ENCODE measurements at regions not wholly inside any gene's neighbourhood (a gene's known extent, or its start where the extent isn't known, plus 50 kb on each side); places are given as distances from the start of the nearest gene placed in this dataset.
"Not testable (repeated sequence)": the region's sequence is repeated elsewhere in the genome, so short reads cannot be mapped to it uniquely, and the experiment has no call there.

- no peak for ATAC-seq (ENCODE audit: poor library complexity)
- no peak for DNase-seq
- intact Hi-C loops (cut with DNase I) = no loop called here
Measured at GRCh38 chr3:11717301-11717700, 73.6 kb upstream of the VGLL4 start.

DNA sequence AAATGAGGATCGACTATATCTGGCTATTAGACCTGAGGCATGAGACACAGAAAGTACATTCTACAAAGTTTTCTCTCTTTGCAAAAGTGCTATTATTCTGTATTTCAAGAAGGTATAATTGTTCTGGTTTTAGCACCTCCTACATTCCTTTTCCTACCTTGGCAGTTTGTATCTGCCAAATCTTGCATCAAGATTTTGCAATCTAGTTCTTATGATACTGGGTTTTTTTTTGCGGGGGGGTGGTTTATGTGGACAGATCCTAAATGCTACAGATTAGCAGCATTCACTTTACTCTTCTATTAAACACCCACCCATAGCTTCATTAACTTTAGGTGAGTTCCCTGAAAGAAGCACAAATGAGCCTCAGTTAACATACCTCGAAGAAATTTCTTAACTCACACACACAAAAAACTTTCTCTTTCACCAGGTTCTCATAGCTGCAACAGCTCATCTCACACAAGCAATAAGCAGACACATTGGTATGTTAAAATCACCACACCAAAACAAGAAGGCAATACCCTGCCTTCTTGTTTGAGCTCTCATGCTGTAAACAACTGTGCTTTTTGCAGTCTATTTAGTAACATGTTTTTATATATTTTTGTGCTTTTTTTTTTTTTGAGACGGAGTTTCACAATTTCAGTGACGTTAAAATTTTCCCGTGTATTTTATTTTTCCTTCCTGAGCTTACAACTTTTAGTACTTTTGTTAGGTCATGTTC is 73.0 kb upstream of the VGLL4 start:
- DNase-seq = no peak
- ATAC-seq (ENCODE audit: poor library complexity) = no peak
- intact Hi-C loops (cut with DNase I) = no loop called here

DNA sequence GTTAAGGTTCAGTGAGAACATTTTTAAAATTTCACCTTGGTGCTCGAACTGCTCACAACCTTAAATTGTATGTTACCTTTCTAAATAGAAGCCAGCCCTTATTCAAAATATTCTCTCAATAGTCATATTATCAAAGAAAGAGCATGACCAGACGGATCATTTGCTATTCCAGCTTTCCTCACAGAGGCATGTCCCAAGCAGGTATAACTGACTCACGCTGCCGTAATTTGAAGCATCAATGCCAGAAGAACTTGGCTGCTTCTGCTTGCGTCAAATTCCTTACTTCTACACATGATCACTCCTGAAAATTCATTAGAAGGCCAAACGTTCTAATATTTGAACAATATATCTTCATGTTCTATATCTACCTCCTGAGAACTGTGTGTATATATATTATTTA is 69.5 kb upstream of the VGLL4 start:
- intact Hi-C loops (cut with DNase I) = no loop called here

GRCh38 chr3:11712646-11713045 is 68.9 kb upstream of the VGLL4 start:
- intact Hi-C loops (cut with DNase I) = no loop called here
- no peak for ATAC-seq (ENCODE audit: poor library complexity)

More for the DNA sequence above, 69.5 kb upstream of the VGLL4 start:
- no peak for DNase-seq
- ATAC-seq (ENCODE audit: poor library complexity) = no peak

GRCh38 chr3:11711876-11712275 is 68.2 kb upstream of the VGLL4 start:
- intact Hi-C loops (cut with DNase I) = no loop called here
- DNase-seq = no peak
- no peak for ATAC-seq (ENCODE audit: poor library complexity)

More at GRCh38 chr3:11712646-11713045, 68.9 kb upstream of the VGLL4 start:
- DNase-seq = no peak

- ATAC-seq (ENCODE audit: poor library complexity) (no peak), DNase-seq (no peak)
- intact Hi-C loops (cut with DNase I) = no loop called here
Measured at GRCh38 chr3:11709782-11710181, 66.1 kb upstream of the VGLL4 start.

DNA sequence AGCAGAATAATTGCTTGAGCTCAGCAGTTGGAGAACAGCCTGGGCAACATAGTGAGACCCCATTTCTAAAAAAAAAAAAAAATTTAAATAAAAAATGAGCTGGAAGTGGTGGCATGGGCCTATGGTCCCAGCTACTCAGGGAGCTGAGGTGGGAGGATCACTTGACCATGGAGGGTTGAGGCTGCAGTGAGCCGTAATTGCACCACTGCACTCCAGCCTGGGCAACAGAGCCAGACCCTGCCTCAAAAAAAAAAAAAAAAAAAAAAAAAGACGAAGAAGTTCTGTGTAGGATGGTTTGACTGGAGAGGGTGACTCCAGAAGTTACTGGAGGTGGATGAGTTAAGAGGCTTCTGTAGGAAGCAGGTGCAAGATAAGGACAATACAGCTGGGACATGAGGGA is 63.4 kb upstream of the VGLL4 start:
- DNase-seq; intact Hi-C loops (cut with DNase I); ATAC-seq (ENCODE audit: poor library complexity): not testable (repeated sequence)

DNA sequence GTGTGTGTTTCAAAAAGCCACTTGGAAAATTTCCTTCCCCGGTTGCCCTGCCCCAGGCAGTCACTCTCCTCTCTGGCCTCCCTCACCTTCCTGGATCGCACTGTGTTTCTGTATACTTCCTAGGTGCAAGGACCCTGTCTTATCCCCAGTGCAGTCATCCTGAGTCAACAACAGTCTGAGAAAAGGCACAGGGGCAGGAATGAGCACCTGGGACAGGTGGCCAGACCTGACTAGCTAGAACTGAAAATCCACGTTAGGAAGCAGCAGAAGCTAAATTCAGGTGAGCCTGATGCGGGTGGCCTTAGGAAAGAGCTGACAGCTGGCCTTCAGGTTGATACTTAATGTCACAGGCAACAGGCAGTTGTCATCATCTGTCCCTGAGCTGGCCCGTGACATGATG is 62.9 kb upstream of the VGLL4 start:
- no peak for DNase-seq
- no peak for ATAC-seq (ENCODE audit: poor library complexity)
- intact Hi-C loops (cut with DNase I) = no loop called here

DNA sequence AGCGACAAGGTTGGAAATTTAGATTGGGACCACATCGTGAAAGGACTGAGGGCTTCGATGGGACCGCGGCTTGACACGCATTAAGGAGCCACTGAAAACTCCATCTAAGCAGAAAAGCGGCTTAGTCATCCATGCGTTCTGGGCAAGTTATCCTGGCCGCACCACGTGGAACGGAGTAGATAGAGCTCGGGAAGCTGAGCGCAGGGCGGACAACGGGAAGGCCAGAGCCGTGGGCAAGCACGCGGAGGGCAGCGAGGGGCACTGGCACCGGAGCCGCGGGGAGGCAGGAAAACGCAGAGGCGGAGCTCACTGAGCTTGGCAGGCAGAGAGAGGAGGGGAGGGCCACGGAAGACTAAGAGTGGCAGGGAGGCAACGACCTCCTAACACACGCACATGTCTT is 61.3 kb upstream of the VGLL4 start:
- DNase-seq (no peak), ATAC-seq (ENCODE audit: poor library complexity) (no peak)
- intact Hi-C loops (cut with DNase I) = no loop called here

- DNase-seq = no peak
- ATAC-seq (ENCODE audit: poor library complexity) = no peak
- intact Hi-C loops (cut with DNase I) = no loop called here
Measured at GRCh38 chr3:11703146-11703545, 59.4 kb upstream of the VGLL4 start.

DNA sequence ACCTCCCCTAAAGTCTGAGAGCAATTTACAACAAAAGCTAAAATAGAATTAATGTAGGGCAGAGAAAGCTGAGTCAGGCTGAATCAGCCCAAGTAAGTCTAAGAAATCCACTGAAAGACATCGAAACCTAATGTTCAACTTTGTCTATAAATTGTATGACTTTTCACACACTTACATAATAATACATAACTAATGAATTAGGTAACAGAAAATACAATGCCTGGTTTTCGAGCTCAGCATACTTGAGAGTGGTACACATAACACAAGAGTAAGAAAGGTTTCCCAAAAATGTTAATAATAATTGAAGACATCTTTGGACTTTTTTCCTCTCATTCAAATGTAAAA is 55.3 kb upstream of the VGLL4 start:
- intact Hi-C loops (cut with DNase I) = no loop called here
- no peak for ATAC-seq (ENCODE audit: poor library complexity)
- DNase-seq = no peak

DNA sequence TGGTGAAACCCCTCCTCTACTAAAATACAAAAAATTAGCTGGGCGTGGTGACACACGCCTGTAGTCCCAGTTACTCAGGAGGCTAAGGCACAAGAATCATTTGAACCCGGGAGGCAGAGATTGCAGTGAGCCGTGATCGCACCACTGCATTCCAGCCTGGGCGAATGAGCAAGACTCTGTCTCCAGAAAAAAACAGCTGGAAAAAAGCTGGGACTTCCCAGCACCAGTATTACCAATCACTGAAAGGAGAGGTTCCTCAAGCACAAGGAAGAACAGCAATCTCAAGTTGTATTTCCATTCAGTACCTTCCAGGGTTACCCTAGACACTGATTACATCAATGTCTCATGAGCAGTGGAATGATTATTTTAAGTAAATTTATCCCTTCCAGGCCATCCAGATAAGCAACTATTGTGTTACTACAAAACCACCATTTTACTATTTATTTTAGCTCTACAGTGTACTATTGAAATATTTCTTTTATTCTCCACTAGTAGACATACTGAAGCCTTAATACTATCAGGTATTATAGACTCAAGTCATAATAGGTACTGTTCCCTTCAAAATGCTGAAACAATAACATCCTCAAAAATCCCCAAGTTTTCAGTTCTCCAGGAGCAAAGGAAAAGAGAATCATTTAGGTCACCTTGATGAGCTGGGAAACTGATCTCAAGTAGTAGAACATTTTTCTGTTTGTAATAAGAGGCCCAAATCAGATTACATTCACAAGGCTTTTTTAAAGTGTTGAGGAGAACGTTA is 54.8 kb upstream of the VGLL4 start:
- ATAC-seq (ENCODE audit: poor library complexity) (no peak), DNase-seq (no peak)
- intact Hi-C loops (cut with DNase I) = no loop called here

GRCh38 chr3:11697701-11698100 is 54.0 kb upstream of the VGLL4 start:
- no peak for ATAC-seq (ENCODE audit: poor library complexity)

GRCh38 chr3:11696054-11696453 is 52.3 kb upstream of the VGLL4 start:
- no peak for DNase-seq
- intact Hi-C loops (cut with DNase I) = no loop called here
- ATAC-seq (ENCODE audit: poor library complexity) = no peak

More at GRCh38 chr3:11697701-11698100, 54.0 kb upstream of the VGLL4 start:
- DNase-seq = no peak
- intact Hi-C loops (cut with DNase I) = no loop called here
